COLO668 (cell line): ENCODE measurements at regions not wholly inside any gene's neighbourhood (a gene's known extent, or its start where the extent isn't known, plus 50 kb on each side); places are given as distances from the start of the nearest gene placed in this dataset.
"Not testable (repeated sequence)": the region's sequence is repeated elsewhere in the genome, so short reads cannot be mapped to it uniquely, and the experiment has no call there.

ENCODE experiments used
- DNase-seq: peaks from one replicate; lab custom pipeline; 2025; ENCODE audit not compliant: unreplicated experiment; lab: John Stamatoyannopoulos, UW

DNA sequence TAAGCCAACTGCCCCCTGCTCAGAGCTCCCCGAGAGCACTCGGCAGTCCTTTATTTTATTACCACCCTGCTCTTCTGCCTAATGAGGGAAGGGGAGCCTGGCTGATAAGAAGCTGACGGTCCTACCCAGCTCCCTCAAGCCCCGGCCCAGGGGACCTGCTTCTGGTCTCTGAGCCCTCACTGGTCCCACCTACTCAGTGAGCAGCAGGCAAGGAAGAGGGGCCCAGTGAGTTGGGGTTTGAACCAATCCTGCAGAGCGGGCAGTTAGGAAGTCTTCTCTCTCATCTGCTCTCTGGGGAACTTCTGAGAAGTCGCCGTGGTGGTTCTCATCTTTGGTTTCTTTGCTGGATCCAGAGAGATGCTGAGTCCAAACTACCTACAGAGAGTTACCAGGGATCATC is 218.9 kb downstream of the NDUFA10 start:
- no peak for DNase-seq

DNA sequence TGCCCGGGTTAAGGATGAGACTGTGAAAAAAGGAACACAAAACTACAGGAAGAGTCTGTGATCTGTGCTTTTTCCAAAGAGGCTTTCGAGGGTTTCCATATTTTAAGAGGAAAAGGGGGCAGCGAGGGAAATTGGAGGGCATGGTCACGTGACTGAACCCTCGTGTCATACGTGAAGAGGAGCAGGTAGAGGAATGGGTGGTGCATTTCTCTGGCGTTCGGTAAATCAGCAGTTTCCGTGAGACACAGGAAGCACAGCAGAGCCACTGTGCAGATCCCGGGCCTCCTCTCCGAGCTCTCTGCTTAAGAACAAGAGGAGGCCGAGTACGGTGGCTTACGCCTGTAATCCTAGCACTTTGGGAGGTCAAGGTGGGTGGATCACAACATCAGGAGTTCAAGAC is 219.7 kb downstream of the NDUFA10 start:
- no peak for DNase-seq

DNA sequence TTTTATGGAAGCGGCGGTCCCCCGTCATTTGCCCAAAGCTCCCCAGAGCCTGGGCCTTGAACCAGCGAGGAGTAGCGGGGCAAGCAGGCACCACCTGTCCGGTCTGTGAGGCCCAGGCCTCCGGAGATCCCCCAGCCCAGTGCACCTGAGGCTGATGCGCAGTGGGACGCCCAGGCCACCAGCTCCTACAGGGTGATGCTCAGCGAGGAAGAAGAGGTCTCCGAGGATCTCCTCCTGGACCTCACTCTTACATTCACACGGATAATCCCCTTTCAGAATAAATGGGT is 220.2 kb downstream of the NDUFA10 start:
- DNase-seq, result no peak

DNA sequence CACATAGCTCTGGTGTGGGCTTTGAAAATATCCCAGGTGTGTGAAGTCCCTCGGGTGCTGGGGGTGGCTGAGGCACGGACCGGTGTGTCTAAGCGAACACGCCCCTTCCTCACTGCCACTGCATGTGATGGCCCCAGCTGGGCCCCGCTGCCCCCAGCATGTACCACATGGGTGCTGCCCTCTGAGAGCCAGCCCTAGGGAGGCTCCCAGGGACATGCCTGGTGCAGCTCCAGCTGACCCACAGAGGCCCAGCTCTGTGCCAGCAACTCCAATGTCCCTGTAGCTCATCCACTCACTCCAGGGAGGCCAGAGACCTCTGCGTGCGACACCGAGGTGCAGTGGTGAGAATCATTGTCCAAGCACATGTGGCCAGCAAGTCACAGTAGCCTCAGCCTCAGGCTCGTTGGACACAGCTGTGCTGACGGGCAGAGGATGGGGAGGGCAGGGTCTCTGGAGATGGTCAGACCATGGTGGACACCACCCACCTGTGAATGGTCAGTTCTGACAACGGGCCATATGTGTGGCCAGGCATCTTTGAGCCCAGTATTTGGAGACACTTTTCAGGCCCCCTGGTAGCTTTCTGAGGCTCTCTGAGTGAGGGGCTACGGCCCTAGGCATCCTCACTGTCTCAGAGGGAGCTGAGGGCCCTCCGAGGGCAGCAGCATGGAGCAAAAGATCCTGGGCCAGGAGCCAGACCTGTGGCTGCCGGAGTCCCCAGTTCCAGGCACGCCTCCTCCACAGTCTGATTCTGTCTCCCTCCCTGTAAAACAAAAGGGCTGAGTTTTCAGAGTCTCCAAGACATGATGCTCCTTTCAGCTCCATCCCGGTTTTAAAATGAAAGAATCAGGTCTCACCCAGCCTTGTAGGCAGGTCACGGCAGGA is 220.7 kb downstream of the NDUFA10 start:
- DNase-seq, result no peak

DNA sequence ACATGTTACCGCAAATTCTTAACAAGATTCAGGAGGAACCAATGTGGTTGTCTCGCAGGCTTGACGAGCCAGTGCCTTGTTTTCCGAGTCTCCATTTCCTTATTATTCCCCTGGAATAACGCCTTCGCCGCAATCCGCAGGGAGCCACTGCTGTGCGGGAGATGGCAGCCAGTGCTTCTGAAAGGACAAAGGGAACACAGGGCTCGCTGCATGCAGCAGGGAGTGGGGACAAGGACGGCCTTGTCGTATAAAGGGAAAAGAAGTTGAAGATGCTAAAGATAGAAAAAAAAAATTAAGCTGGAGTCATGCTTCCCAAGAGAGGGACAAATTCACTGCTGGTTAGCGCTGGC is 221.4 kb downstream of the NDUFA10 start:
- no peak for DNase-seq

DNA sequence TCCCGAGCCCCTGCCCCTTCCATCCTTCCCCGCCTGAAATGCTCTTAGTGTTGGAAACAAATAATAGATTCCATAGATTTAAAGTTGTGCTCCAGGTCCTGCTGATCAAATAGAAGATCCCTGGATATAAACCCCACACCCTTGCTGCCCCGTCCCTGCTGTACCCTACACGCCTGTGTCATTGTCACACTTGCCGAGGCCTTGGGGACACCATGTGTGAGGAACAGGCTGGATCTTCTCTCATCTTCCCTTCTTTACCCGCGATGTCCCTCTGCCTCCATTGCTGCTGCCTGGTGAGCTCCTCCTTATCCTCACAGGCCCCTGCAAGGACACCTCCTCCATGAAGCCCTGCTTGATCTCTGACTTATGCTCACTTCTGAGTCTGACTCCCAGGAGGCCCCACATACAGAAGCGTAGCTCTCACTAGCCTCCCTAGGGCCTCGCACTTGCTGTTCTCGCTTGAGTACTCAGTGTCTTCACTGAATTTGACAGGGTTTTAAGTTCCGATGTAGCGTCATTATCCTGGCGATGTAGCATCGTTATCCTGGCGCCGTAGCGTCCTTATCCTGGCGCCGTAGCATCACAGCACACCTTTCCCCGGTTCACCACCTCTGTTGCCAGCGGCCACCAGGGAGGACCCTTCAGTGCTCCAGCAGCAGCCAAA is 221.9 kb downstream of the NDUFA10 start:
- DNase-seq, result no peak

DNA sequence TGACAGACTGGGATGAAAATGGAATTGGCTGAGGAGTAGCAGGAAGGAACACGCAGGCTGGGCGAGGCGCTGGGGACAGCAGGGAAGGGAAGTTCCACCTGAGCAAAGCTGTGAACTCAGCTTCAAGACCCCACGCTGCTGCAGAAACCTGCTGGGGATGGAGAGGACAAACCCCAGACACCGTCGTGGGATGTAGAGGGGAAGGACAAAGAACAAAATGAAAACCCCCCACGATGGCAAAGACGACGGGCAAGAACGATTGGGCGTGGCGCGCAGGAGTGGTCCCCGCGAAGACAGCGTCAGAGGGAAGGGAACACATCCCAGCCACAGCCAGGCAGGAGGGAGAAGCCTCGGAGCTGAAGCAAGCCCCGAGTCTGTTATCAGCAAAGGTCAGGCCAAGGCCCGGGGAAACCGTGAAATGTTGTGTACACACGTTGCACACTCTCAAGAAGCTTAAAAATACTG is 222.9 kb downstream of the NDUFA10 start:
- DNase-seq, result no peak

DNA sequence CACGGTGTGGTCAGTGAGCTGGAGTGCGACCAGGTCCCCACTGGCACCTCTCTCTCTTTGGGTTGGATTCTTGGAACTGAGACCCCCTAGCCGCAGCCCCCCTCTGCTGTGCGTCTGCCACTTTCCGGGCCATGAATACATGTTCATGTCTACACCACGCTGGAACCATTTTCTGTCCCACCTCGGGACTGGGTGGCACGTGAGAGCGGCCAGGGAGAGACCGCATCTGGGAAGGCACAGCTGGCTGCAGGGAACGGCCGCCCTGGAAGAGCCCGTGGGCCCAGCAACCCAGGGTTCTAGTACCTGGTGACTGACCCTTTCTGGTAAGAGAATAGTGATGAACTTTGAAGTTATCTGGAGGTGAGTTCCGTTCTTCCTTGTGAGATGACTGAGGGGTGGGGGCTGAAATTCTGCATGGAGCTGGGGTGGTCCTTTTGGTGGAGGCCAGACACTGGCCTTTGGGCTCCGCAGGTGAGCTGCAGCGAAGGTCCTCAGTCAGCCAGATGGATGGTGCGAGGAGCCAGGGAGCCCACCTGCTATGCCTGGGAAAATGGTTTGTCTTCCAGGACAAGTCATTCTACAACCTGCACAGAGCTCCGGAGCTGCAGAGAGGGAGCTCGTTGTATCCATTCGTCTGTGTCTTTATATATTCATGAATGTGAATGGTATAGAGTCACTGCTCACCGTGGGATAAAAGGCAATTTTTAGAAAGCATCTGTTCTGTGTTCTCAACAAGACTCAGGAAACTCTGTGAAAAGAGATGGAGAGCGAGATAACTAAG is 223.5 kb downstream of the NDUFA10 start:
- no peak for DNase-seq

DNA sequence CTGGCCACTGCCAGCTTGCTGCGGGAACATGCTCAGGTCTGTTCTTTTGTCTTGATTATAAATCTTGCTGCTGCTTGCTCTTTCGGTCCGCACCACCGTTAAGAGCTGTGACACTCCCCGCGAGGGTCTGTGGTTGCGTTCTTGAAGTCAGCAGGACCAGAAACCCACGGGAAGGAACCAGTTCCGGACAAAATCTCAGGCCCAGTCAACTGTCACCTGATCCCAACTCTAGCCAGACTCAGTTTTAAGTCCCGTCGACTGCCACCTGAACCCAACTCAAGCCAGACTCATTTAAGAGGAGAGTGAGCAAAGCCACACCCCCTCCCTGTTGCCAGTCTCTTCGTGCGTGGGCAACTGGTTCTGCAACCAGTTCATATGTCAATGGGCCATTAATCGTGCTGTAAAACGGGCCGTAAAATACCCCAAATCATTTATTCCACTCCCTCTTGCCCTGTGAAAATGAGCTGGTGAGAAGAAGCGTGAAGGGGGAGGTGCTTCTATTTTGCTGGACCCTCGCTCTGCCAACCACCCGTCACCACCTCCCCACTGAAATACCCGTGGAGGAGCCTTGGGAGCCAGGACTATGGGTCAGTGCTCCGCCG is 224.3 kb downstream of the NDUFA10 start:
- DNase-seq, result no peak

DNA sequence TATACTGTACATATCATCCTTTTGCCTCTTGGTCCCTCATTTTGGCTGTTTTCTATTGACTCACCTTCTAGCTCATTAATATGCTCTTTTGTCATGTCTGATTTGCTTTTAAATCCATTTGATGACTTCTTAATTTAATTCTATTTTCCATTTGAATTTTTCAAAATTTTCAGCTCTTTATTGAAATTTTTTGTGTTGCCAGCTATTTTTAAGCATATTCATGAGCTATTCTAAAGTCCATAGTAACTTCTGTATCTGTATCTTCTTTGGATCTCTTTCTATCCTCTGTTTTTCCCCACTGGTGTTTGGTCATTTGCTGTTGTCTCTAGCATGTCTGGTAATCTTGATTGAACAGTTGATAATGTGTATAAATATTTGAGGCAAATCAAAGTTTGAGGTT is 227.8 kb downstream of the NDUFA10 start:
- DNase-seq, result no peak

DNA sequence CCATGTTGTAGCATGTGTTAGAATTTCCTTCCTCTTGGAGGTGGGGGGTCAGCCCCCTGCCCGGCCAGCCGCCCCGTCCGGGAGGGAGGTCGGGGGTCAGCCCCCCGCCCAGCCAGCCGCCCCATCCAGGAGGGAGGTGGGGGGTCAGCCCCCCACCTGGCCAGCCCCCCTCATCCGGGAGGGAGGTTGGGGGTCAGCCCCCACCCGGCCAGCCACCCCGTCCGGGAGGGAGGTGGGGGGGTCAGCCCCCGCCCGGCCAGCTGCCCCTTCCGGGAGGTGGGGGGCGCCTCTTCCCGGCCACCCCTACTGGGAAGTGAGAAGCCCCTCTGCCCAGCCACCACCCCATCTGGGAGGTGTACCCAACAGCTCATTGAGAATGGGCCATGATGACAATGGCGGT is 229.4 kb downstream of the NDUFA10 start:
- not testable (repeated sequence) for DNase-seq

DNA sequence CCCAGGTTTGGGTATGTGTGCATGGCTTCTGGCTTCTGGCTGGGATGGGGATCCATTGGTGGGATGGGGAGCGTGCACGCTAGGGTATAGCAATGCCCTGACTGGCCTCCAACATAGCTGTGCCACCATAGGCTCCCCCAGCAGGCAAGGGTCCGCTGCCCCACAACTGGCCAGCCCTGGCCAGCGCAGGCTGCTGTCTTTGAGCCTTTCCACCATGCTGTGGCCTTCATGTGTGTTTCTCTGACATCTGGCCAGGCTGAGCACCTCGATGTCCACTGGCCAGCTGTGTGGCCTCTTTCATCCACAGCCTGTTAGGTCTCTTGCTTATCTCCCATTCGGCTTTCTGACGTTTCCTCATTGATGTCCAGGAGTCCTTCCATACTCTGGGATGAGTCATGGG is 231.3 kb downstream of the NDUFA10 start:
- DNase-seq, result no peak

DNA sequence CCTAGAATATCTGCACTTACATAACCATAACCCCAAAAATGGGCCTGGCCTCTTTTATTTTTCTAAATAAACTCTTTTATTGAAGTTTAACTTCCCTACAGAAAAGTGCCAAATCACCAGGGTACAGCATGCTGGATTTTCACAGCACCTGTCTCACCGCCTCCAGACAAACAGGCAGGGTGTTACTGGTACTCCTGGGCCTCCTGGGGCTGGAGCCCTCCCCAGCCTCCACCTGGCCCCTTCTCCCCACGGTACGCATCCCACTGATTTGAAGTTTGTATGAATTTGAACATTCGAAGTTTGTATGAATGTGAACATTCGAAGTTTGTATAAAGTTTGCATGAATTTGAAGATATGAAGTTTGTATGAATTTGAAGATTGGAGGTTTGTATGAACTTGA is 232.1 kb downstream of the NDUFA10 start:
- DNase-seq, result no peak

DNA sequence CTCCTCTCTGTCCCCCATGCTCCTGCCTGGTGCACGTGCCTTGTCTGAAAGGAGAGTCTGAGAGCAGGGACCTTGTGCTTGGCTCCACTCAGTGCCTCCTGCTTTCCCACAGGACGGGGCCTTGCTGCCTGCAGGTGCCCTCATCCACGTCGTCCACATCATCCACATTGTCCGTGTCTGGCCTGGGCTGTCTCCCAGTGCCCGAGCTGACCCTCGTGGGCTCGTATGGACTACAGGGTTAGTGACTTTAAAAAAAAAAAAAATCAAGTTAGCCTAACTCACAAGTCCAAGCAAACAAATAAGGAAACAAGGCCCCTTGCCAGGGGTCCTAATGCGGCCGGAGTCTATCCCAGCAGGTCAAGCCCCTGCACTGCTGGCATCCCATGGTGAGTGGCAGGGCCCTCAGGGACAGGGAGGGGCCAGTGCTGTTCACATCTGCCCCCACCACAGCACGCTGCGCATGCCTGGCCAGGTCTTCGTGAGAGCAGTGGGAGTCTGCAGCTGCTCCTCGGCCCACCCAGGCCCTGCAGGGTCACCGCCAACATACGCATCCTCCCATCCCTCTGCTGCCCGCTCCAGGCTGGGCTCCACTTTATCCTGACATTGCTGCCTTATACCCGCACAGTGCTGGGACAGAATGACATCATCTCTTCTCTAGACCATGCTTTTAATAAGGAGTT is 232.6 kb downstream of the NDUFA10 start:
- DNase-seq, result no peak

DNA sequence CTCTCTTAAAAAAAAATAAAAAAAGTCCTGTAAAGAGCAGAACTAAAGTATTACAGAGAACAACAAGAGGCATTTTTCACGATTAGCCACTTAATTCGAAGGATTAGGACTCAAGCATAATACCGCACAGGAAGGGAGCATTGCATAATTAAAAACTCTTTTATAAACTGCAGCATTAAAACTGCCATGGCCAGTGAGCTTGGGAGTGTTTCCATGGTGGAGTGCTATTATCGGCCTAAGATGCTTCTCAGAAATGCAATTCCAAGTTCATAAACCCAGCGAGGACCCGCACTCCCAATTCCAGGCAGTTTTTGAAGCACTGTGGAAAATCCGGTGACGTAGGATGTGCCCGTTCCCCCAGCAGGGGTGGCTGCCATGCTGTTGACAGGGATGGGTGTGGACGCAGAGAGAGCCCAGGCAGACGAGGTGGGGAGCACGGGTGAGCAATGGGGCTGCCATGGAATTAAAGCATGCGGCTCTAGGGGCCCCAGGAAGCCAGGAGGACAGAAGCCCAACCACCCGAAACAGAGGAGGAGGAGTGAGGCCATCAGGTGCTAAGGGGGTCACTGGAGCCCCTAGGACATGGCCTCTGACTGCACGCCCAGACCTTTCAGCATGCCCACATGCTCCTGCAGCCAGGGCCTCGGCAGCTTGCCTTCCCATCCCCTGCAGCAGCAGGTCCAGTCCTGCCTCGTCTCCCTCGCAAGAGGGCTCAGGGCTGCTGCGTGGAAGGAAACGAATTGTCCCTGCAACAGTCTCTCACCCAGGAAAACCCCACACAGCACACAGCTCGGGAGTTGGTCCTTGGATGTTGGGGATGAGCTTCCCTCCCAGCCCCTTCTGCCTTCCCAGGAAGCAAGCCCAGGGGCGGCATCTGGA is 233.4 kb downstream of the NDUFA10 start:
- DNase-seq, result no peak

DNA sequence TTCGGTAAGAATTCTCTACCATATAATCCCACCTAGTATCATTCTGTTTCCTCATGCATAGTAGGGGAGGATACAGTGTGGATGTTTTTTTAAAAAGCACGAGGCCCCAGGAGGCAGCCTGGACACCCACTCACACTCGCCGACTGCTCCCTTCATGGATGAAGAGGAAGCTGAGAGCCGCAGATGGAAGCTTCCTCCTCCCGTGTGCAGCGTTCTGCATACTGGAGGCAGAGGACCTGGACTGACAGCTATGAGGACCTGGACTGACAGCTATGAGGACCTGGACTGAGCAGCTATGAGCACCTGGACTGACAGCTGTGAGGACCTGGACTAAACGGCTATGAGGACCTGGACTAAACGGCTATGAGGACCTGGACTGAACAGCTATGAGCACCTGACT is 234.4 kb downstream of the NDUFA10 start:
- no peak for DNase-seq

DNA sequence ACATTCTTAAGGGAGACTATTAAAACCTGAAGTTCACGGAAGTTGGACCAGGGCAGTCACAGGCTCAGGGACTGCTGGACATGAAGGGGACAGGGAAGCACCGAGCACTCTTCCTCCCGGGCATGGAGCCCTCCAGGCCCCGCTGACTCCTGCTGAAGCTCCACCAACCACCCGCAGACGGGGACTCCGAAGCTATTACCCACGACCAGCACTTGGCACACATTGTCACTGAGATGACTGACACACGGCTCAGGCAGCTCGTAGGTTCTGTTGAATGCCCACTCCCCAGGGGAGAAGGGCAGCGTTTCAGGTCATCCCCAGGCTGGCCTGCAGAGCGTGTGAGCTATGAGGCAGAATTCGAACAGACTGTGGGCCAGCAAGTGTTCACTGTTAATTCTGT is 234.8 kb downstream of the NDUFA10 start:
- DNase-seq, result no peak

DNA sequence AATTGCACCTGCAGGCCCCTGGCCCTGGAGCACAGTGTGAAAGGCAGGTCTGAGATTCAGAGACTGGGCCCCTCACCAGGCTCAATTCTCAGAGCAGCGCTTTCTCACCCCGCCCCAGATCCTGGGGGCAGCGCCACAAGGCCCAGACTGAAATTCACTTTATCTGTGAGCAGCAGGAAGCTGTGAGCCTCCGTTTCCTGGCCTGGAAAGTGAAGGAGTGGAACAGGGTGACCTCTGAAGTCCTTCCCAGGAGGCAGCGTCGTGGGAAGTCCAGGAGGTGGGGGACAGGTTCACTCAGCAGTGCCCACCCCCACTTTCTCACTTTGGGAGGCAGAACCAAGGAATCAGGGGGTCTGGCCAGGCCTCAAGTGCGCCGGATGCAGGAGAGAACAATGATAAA is 235.4 kb downstream of the NDUFA10 start:
- no peak for DNase-seq

DNA sequence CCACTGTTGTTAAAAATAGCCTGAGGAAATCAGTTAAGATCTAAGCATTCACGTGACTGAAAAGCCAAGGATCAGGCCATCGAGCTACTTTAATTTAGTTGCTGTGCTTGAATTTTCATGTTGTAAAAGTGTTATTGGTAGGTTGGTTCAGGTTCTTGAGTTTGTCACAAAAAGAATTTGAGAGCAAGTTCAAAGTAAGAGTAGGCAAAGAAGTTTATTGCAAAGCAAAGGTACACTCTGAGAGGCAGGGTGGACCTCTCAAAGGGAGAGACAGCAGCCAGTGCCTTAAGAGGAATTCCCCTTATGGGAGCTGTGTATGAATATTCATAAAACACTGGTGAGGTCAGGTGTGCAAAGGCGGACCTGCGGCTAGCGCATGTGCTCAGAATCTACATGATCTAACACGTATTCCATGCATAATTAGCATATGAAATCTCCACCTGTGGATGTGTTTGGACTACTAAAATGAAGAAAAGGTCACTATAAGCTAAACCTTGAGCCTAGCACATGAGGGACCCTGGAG is 236.5 kb downstream of the NDUFA10 start:
- DNase-seq, result no peak

DNA sequence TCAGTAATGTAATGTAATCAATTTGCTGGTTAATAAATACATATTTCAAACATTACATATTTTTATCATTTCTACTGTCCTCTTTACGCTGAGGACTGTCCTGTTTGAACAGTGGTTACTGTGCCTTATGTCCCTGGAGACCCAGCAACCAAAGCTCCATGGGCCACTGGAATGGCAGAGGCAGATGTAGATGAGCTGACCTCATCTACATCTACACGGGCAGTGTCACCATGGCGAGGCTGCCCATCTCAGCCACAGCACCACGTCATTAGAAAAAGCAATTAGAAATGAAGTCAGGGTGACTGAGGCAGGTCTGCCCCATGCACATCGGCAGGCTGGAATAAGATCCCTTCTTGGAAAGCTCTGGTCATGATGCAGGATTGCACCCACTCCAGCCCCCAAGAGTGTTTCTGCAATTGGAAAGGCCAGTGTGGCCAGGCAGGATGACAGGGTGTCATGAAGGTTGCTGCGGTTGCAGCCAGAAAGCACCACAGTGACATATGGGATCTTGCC is 237.5 kb downstream of the NDUFA10 start:
- DNase-seq, result no peak
